GM13977 (cell line): ENCODE measurements at regions not wholly inside any gene's neighbourhood (a gene's known extent, or its start where the extent isn't known, plus 50 kb on each side); places are given as distances from the start of the nearest gene placed in this dataset.

Experiments
- DNase-seq: peaks from one replicate; pipeline ENCODE4 v3.0.0; 2012; ENCODE audit warnings: low spot score
- CTCF ChIP-seq: IDR thresholded peaks from 2 replicates; pipeline ENCODE4 v1.5.1; 2012; ENCODE audit warnings: mild to moderate bottlenecking, control low read depth; ENCODE audit not compliant: insufficient read depth; ENCODE audit errors: extremely low read depth, missing control alignments
- in situ Hi-C: fragments of 300-500 bp; cut with MboI; formaldehyde crosslinking; loops from one replicate; pipeline ENCODE4 v1.12.0; 2022; ENCODE audit warnings: low sequenced_read_pairs, low pct_unique_long_range_greater_than_20kb, mixed read lengths, inconsistent platforms; ENCODE audit not compliant: unreplicated experiment

DNA sequence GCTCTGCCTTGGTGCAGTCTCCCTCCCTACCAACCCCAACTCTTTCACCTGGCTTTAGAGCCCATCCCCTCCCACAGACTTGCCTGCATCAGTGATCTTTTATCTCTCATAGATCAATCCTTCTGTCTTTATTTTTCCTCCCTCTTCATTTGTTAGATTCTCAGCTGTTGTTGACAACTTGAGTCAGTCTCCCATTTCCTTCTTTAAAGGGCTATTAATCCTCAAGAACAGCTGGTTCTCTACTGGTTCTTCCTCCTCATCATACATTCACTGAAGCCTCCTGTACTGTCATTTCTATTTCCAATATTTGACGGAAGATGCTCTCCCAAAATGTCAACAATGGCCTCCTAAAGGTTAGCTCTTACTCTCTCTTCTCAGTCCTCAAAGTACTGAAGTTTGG lies 408.2 kb downstream of the TBC1D4 start:
- no peak for TF ChIP-seq CTCF
- no peak for DNase-seq
- in situ Hi-C loops, result no loop called here

DNA sequence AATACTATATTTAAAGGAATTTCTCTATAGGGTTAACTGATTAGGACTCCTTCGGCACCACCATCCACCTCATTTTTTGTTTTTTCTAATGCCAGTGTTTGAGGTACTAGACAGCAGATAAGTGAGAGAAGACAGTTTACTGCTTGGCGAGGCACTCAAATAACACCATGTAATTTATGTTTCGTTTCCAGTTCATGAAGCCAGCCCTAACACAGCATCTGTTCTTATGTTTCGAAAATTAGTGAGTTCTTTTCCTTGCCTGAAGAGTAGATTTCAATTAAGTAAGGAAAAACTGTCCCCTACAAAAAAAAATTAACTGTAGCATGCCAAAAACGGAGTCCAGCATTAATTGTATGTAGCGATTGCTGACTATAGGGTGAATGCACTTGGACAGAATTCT lies 409.1 kb downstream of the TBC1D4 start:
- no peak for TF ChIP-seq CTCF
- DNase-seq, result no peak
- in situ Hi-C loops, result no loop called here

GRCh38 chr13:75072368-75072767 lies 409.6 kb downstream of the TBC1D4 start:
- TF ChIP-seq CTCF, result no peak
- in situ Hi-C loops, result no loop called here
- no peak for DNase-seq

DNA sequence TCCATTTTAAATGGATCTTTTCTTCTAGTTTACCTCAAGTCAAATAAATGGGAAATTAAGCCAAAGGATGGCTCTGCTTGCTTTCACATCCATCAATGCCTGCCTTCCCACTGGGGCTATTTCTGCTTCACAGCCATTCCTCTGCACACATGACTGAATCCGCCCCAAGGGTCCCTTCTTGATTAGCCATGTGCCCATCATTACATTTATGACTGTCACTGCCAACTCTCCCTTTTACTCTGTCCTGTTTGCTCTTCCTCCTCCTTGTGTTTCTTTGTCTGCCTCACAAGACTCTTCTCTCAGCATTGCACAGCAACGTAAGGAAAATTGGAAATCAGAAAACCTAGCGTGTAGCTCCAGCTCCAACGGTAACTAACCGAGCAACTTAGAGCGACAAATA lies 410.2 kb downstream of the TBC1D4 start:
- in situ Hi-C loops, result no loop called here
- no peak for DNase-seq
- no peak for TF ChIP-seq CTCF

GRCh38 chr13:75071395-75071794 lies 410.6 kb downstream of the TBC1D4 start:
- DNase-seq, result no peak
- in situ Hi-C loops, result no loop called here
- TF ChIP-seq CTCF, result no peak

GRCh38 chr13:75061909-75062308 lies 420.1 kb downstream of the TBC1D4 start:
- no peak for TF ChIP-seq CTCF
- no peak for DNase-seq
- in situ Hi-C loops, result no loop called here

GRCh38 chr13:75055296-75055695 lies 426.7 kb downstream of the TBC1D4 start:
- no peak for DNase-seq
- in situ Hi-C loops, result no loop called here
- TF ChIP-seq CTCF, result no peak
